ENCODE measurements at regions not wholly inside any gene's neighbourhood (a gene's known extent, or its start where the extent isn't known, plus 50 kb on each side); places are given as distances from the start of the nearest gene placed in this dataset.

GRCh38 chr5:112062181-112062580 is 305.2 kb upstream of the NREP start:
- no peak for TF ChIP-seq CTCF (IDR thresholded peaks at IDR 0.05; ENCODE audit: low read length)
- TF ChIP-seq EZH2 (optimal IDR thresholded peaks at IDR 0.05; ENCODE audit: low read depth, low read length), result no peak

Data from MM.1S (cell line).